ENCODE measurements at regions not wholly inside any gene's neighbourhood (a gene's known extent, or its start where the extent isn't known, plus 50 kb on each side); places are given as distances from the start of the nearest gene placed in this dataset.

DNA sequence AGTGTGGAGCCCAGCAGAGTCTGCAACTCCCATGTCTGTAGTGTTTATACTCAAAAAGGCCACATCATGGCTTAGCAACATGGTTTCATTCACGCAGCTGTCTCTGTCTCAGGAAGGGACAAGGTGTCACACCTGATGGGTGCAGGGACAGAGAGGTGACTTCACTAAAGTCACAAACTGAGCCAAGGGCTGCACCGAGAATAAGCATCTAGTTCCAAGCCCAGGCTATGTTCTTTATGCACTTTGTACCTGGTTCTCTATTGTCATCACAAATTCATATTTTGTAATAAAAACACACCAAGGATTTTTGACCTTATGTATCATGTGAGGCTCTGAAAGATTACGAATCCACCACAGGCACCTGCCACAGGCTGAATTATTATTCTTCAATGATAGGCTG, 64.9 kb upstream of the STK32A start:
- no peak for TF ChIP-seq CTCF (IDR thresholded peaks at IDR 0.05)

DNA sequence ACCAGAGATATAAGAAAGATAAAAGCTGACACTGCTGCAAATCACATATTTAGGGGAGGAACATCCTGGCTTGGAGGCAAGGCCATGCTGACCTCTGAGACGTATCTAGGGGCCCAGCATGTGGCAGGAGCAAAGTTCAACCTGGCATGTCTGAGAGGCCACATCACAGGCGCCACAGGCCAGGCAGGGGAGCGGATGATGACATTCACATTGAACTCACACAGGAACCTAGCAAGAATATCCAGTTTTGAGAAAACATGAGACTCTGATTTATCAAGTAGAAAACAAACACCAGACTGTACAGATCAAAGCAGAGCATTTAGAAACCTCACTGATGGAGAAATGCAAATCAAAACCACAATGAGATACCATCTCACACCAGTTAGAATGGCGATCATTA, 64.2 kb upstream of the STK32A start:
- no peak for TF ChIP-seq CTCF (IDR thresholded peaks at IDR 0.05)

DNA sequence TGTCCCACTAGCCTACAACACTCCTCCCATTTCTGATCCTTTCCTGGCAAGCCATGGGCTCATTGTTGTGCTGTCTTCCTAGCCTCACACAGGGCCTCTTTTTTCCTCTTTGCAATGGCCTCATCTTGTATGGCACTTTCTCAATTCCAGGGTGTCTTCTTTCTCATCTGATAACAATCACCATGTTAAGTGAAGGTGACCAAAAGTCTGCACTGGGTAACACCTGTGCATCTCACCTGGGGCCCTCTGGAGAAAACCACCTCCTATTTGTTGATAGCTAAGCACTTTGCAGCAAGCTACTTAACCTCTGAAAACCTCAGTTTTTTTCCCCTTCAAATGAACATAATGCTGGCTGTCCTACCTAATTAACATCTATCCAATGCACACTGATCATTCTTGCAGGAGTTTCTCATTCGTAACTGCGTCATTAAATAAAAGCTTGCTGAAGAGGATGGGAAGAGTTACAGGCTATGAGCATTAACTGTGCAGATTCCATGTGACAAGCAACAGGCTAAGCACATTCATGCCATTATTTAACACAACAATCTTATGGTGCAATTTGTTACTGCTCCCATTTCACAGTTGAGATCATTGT, 60.1 kb upstream of the STK32A start:
- TF ChIP-seq CTCF (IDR thresholded peaks at IDR 0.05) = no peak

DNA sequence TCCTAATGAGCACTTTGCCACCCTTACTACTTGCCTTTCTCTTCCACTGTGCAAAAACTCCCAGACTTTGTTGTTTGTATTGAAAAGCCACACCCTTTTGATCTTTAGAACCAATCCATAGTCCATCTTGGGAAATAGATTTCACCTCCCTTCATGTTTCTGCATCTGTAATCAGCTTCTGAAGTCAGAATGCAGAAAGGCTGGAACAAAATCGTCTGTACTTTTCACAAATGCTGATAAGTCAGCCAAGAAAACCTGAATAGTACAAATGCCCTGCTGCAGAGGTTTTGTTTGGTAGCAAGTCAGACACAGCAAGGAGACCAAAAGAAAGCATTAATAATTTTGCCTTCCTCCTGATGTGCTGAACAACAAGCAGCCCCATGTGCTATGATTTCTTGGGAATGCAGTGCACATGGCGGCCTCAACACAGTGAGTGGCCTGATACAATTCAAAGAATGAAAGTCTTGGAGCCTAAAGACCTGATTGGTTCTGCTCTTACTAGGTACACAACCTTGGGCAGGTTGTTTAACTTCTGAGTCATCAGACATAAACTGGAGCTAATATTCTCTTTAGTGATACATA, 59.2 kb upstream of the STK32A start:
- no peak for TF ChIP-seq CTCF (IDR thresholded peaks at IDR 0.05)

- no peak for TF ChIP-seq CTCF (IDR thresholded peaks at IDR 0.05)
Measured at GRCh38 chr5:147176422-147176821, 58.4 kb upstream of the STK32A start.

- no peak for TF ChIP-seq CTCF (IDR thresholded peaks at IDR 0.05)
Measured at GRCh38 chr5:147177125-147177840, 57.5 kb upstream of the STK32A start.

DNA sequence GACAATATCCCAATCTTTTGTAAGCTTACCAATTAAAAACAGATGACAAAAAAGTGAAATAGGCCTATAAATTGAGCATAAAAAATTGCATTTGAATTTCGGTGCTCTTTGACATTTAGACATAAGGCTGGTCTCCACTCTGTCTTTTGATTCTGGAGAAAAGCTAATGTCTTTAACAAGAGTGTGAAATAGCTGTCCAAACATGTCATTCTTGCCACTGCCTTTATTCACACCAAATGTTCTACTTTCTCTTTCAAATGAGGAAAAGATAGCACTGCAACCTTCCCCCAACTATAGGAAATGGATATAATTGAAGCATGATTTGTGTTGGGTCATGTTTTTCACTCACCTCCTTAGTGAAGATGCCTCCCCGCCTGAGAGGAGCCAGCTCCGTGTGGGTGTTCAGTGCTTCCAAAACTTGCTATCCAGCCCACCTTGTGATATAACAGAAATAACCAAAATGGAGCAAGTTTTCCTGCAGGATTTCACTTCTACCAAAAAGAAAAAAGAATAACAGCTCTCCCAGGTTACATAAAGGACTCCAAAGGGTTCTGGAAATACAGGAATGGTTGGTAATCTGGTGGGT, 55.2 kb upstream of the STK32A start:
- no peak for TF ChIP-seq CTCF (IDR thresholded peaks at IDR 0.05)

Data from LNCAP (cell line).